H9 (cell line): ENCODE measurements at regions not wholly inside any gene's neighbourhood (a gene's known extent, or its start where the extent isn't known, plus 50 kb on each side); places are given as distances from the start of the nearest gene placed in this dataset.

Experiments used
- DNase-seq: peaks from one replicate; pipeline ENCODE4 v3.0.0-alpha.2; 2017
- H2AFZ ChIP-seq: one replicate; pipeline ENCODE4 v1.6.1; 2013; ENCODE audit warnings: mild to moderate bottlenecking, low read length, control low read depth, moderate library complexity
- H2AK5ac ChIP-seq: 2 replicates; pipeline ENCODE4 v1.6.1; 2013; ENCODE audit warnings: low read length, control low read depth, mixed read lengths; ENCODE audit not compliant: insufficient read length
- H2BK120ac ChIP-seq: one replicate; pipeline ENCODE4 v1.6.1; 2013; ENCODE audit warnings: low read depth, mild to moderate bottlenecking, low read length, control low read depth, inconsistent platforms; ENCODE audit not compliant: poor library complexity, severe bottlenecking
- H2BK12ac ChIP-seq: 2 replicates; pipeline ENCODE4 v1.6.1; 2013; ENCODE audit warnings: low read length, control low read depth, mixed read lengths, low read depth; ENCODE audit not compliant: insufficient read length
- H2BK15ac ChIP-seq: 2 replicates; pipeline ENCODE4 v1.6.1; 2013; ENCODE audit warnings: low read depth, low read length, control low read depth
- H2BK20ac ChIP-seq: one replicate; pipeline ENCODE4 v1.6.1; 2013; ENCODE audit warnings: low read depth, mild to moderate bottlenecking, low read length, control low read depth, inconsistent platforms; ENCODE audit not compliant: poor library complexity, severe bottlenecking
- H2BK5ac ChIP-seq: 2 replicates; pipeline ENCODE4 v1.6.1; 2013; ENCODE audit warnings: low read length, control low read depth, mixed read lengths; ENCODE audit not compliant: insufficient read length
- H3K14ac ChIP-seq: 2 replicates; pipeline ENCODE4 v1.6.1; 2013; ENCODE audit warnings: low read length, control low read depth; ENCODE audit not compliant: insufficient read depth
- H3K18ac ChIP-seq: 2 replicates; pipeline ENCODE4 v1.6.1; 2013; ENCODE audit warnings: low read depth, mild to moderate bottlenecking, mixed read lengths, low read length, control low read depth; ENCODE audit not compliant: insufficient read length
- H3K23ac ChIP-seq: 2 replicates; pipeline ENCODE4 v1.6.1; 2013; ENCODE audit warnings: low read length, control low read depth, mixed read lengths, low read depth; ENCODE audit not compliant: insufficient read length
- H3K23me2 ChIP-seq: 2 replicates; pipeline ENCODE4 v1.6.1; 2013; ENCODE audit warnings: low read depth, mild to moderate bottlenecking, mixed read lengths, low read length, control low read depth; ENCODE audit not compliant: insufficient read length, poor library complexity, severe bottlenecking
- H3K27ac ChIP-seq: 2 replicates; pipeline ENCODE4 v1.5.1; 2013; ENCODE audit warnings: low read length, control low read depth, mixed read lengths, low read depth; ENCODE audit not compliant: insufficient read length
- H3K27me3 ChIP-seq: 2 replicates; pipeline ENCODE4 v1.6.1; 2013; ENCODE audit warnings: low read length, control low read depth, inconsistent platforms; ENCODE audit not compliant: insufficient read depth
- H3K4ac ChIP-seq: 2 replicates; pipeline ENCODE4 v1.6.1; 2013; ENCODE audit warnings: low read depth, mild to moderate bottlenecking, control low read depth, inconsistent platforms, low read length, moderate library complexity
- H3K4me1 ChIP-seq: 2 replicates; pipeline ENCODE4 v1.6.1; 2013; ENCODE audit warnings: low read length, control low read depth, inconsistent platforms; ENCODE audit not compliant: insufficient read depth
- H3K4me2 ChIP-seq: 2 replicates; pipeline ENCODE4 v1.6.1; 2013; ENCODE audit warnings: low read length, control low read depth, mixed read lengths; ENCODE audit not compliant: insufficient read length, insufficient read depth
- H3K56ac ChIP-seq: 2 replicates; pipeline ENCODE4 v1.6.1; 2013; ENCODE audit warnings: low read depth, mild to moderate bottlenecking, mixed read lengths, low read length, control low read depth; ENCODE audit not compliant: insufficient read length
- H3K79me1 ChIP-seq: 2 replicates; pipeline ENCODE4 v1.6.1; 2013; ENCODE audit warnings: low read depth, mild to moderate bottlenecking, moderate library complexity, low read length, control low read depth, inconsistent platforms; ENCODE audit not compliant: insufficient read depth, poor library complexity, severe bottlenecking
- H3K79me2 ChIP-seq: 2 replicates; pipeline ENCODE4 v1.6.1; 2013; ENCODE audit warnings: low read length, control low read depth, inconsistent platforms; ENCODE audit not compliant: insufficient read depth
- H3K9ac ChIP-seq: 2 replicates; pipeline ENCODE4 v1.6.1; 2013; ENCODE audit warnings: low read length, control low read depth, mixed read lengths; ENCODE audit not compliant: insufficient read length; ENCODE audit errors: extremely low read depth
- H3K9me3 ChIP-seq: one replicate; pipeline ENCODE4 v1.6.1; 2013; ENCODE audit warnings: low read depth, low read length, inconsistent platforms; ENCODE audit not compliant: control insufficient read depth
- H3T11ph ChIP-seq: one replicate; pipeline ENCODE4 v1.6.1; 2013; ENCODE audit warnings: mild to moderate bottlenecking, low read length, control low read depth, inconsistent platforms
- H4K20me1 ChIP-seq: one replicate; pipeline ENCODE4 v1.6.1; 2013; ENCODE audit not compliant: control insufficient read depth, insufficient read length, insufficient read depth
- H4K5ac ChIP-seq: 2 replicates; pipeline ENCODE4 v1.6.1; 2013; ENCODE audit warnings: low read depth, mild to moderate bottlenecking, mixed read lengths, low read length, control low read depth; ENCODE audit not compliant: insufficient read length
- H4K8ac ChIP-seq: replicated peaks from 2 replicates; pipeline ENCODE4 v1.6.1; 2013; ENCODE audit warnings: low read length, control low read depth, mixed read lengths, low read depth; ENCODE audit not compliant: insufficient read length
- H4K91ac ChIP-seq: 2 replicates; pipeline ENCODE4 v1.6.1; 2013; ENCODE audit warnings: low read depth, mild to moderate bottlenecking, moderate library complexity, mixed read lengths, low read length, control low read depth; ENCODE audit not compliant: insufficient read length
- H3K27ac Mint-ChIP-seq, 3 experiments: 2 replicates in 2 of 3; 3 replicates in 1 of 3; pipeline ENCODE4 v1.8.0; 2020 to 2021; ENCODE audit warnings: mixed read lengths in 3 of 3, mild to moderate bottlenecking in 1 of 3, moderate library complexity in 1 of 3
- H3K27me3 Mint-ChIP-seq: 2 replicates; pipeline ENCODE4 v1.8.0; 2021; ENCODE audit warnings: low read depth, mild to moderate bottlenecking, moderate library complexity, mixed read lengths
- H3K36me3 Mint-ChIP-seq, 3 experiments: 2 replicates in 2 of 3; 3 replicates in 1 of 3; pipeline ENCODE4 v1.8.0; 2020 to 2021; ENCODE audit warnings: low read depth in 3 of 3, mixed read lengths in 3 of 3; ENCODE audit not compliant: insufficient read depth in 1 of 3
- H3K4me1 Mint-ChIP-seq, 2 experiments: 2 replicates each; pipeline ENCODE4 v1.8.0; 2020; ENCODE audit warnings: mixed read lengths in 2 of 2
- H3K4me3 Mint-ChIP-seq, 2 experiments: 2 replicates in 1 of 2; 3 replicates in 1 of 2; pipeline ENCODE4 v1.8.0; 2020 to 2021; ENCODE audit warnings: mild to moderate bottlenecking in 2 of 2, mixed read lengths in 2 of 2, moderate library complexity in 1 of 2
- H3K9me3 Mint-ChIP-seq, 2 experiments: 2 replicates in 1 of 2; 3 replicates in 1 of 2; pipeline ENCODE4 v1.8.0; 2020; ENCODE audit warnings: mild to moderate bottlenecking in 2 of 2, mixed read lengths in 2 of 2, moderate library complexity in 1 of 2
- CTCF ChIP-seq: fragments of 200-600 bp; sonication (generic); conservative IDR thresholded peaks from 3 replicates; pipeline ENCODE4 v1.8.0; 2021; ENCODE audit warnings: antibody characterized with exemption, mild to moderate bottlenecking
- WGBS: extraction: QIAGEN DNeasy Blood & Tissue Kit; methylation state at CpG from one replicate; pipeline ENCODE4 v1.1.7; 2013; ENCODE audit warnings: missing lambda C conversion rate, low lambda C conversion rate, mixed read lengths; ENCODE audit not compliant: insufficient read length; ENCODE audit errors: extremely low coverage; 5-methylcytosine and 5-hydroxymethylcytosine counted together

GRCh38 chr2:67854798-67855197 lies 208.0 kb downstream of the C1D start:
- Histone ChIP-seq H3K14ac (no peak overlapping the region), H3K9ac (no peak overlapping the region), H3K79me1 (no peaks in the 10 kb centered on the region), H2AFZ (no peak overlapping the region), H2BK15ac (no peak overlapping the region), H2AK5ac (no peak overlapping the region), H3K27me3 (no peaks in the 10 kb centered on the region), H3K27ac (no peak overlapping the region), H4K91ac (no peak overlapping the region), H4K20me1 (no peaks in the 10 kb centered on the region), H3T11ph (no peak overlapping the region), H3K4ac (no peak overlapping the region), H2BK20ac (no peak overlapping the region), H3K4me2 (no peak overlapping the region), H4K8ac (no peak overlapping the region), H2BK5ac (no peak overlapping the region), H2BK120ac (no peak overlapping the region), H3K23ac (no peak overlapping the region), H3K18ac (no peak overlapping the region), H4K5ac (no peak overlapping the region), H3K4me1 (no peaks in the 10 kb centered on the region), H3K23me2 (no peaks in the 10 kb centered on the region), H3K79me2 (no peaks in the 10 kb centered on the region), H2BK12ac (no peak overlapping the region), H3K9me3 (no peaks in the 10 kb centered on the region), H3K56ac (no peak overlapping the region)
- H3K4me3 Mint-ChIP-seq = no peak overlapping the region
- H3K27ac Mint-ChIP-seq = no peak overlapping the region
- peaks cover 10 to 13% of the 10 kb centered on the region in 2 experiments for H3K4me1 Mint-ChIP-seq
- no peaks in the 10 kb centered on the region for H3K9me3 Mint-ChIP-seq
- WGBS = no CpG with 5 or more reads among the region's 1 CpG
- peak; percentile 42 for DNase-seq
- TF ChIP-seq CTCF = peak; percentile 54; the same call in 2 of the 3 replicates
- no peaks in the 10 kb centered on the region for H3K36me3 Mint-ChIP-seq
- peaks cover 2% of the 10 kb centered on the region for H3K27me3 Mint-ChIP-seq
